Naive thymus-derived CD4-positive, alpha-beta T cell (primary cell): ENCODE measurements at regions not wholly inside any gene's neighbourhood (a gene's known extent, or its start where the extent isn't known, plus 50 kb on each side); places are given as distances from the start of the nearest gene placed in this dataset.
A peak's percentile ranks its signal among the peaks of the same experiment; 100 is the strongest.
"Not testable (repeated sequence)": the region's sequence is repeated elsewhere in the genome, so short reads cannot be mapped to it uniquely, and the experiment has no call there.

Experiments used
- ATAC-seq: fragments of 150-1000 bp; cut with Tn5 transposase; 2 replicates; pipeline ENCODE4 v1.10.0; 2021; ENCODE audit warnings: mild to moderate bottlenecking, moderate library complexity
- CTCF ChIA-PET: fragments of 350-600 bp; sonication (Branson Sonifier 250); formaldehyde crosslinking; loops from one replicate; lab custom pipeline; 2021; ENCODE audit warnings: antibody characterized with exemption; lab: Charles Lee
- POLR2A ChIA-PET: fragments of 350-600 bp; sonication (Branson Sonifier 250); formaldehyde crosslinking; loops from one replicate; lab custom pipeline; 2021; ENCODE audit warnings: antibody characterized with exemption, inconsistent platforms; lab: Charles Lee
- DNase-seq, 9 donors: peaks; one replicate each; pipeline versions ENCODE4 v3.0.0 to v3.0.0-alpha.2; 2020 to 2022; ENCODE audit warnings: mixed read lengths in 1 of 9
- H3K27ac ChIP-seq: one replicate; pipeline ENCODE4 v1.7.0; 2013; ENCODE audit warnings: mild to moderate bottlenecking, low read depth, low read length, moderate library complexity
- H3K27me3 ChIP-seq, 2 donors: one replicate each; pipeline ENCODE4 v1.7.0; 2013; ENCODE audit warnings: low read length in 2 of 2, mild to moderate bottlenecking in 2 of 2, moderate library complexity in 2 of 2; ENCODE audit not compliant: control insufficient read depth in 2 of 2, insufficient read depth in 2 of 2
- H3K36me3 ChIP-seq, 3 experiments: 1 replicate in 2 of 3; 2 replicates in 1 of 3; pipeline ENCODE4 v1.7.0; 2013; ENCODE audit warnings: low read length in 3 of 3, mild to moderate bottlenecking in 3 of 3, moderate library complexity in 1 of 3; ENCODE audit not compliant: insufficient read depth in 3 of 3, control insufficient read depth in 2 of 3
- H3K4me1 ChIP-seq, 2 donors: one replicate each; pipeline ENCODE4 v1.7.0; 2013; ENCODE audit warnings: low read length in 2 of 2, mild to moderate bottlenecking in 2 of 2, moderate library complexity in 1 of 2; ENCODE audit not compliant: control insufficient read depth in 2 of 2, insufficient read depth in 2 of 2
- H3K4me3 ChIP-seq: 2 replicates; pipeline ENCODE4 v1.7.0; 2013; ENCODE audit warnings: mild to moderate bottlenecking, low read length
- H3K9me3 ChIP-seq, 3 experiments: 1 replicate in 2 of 3; 2 replicates in 1 of 3; pipeline ENCODE4 v1.7.0; 2013; ENCODE audit warnings: low read length in 3 of 3; ENCODE audit not compliant: control insufficient read depth in 2 of 3
- H3K27ac Mint-ChIP-seq, 9 donors: one replicate each; pipeline ENCODE4 v1.8.0; 2020 to 2022; ENCODE audit warnings: mixed read lengths in 9 of 9, mild to moderate bottlenecking in 8 of 9, moderate library complexity in 5 of 9, inconsistent platforms in 2 of 9
- H3K27me3 Mint-ChIP-seq, 5 donors: one replicate each; pipeline ENCODE4 v1.8.0; 2021 to 2022; ENCODE audit warnings: mixed read lengths in 5 of 5, mild to moderate bottlenecking in 1 of 5
- H3K36me3 Mint-ChIP-seq, 5 donors: one replicate each; pipeline ENCODE4 v1.8.0; 2020 to 2022; ENCODE audit warnings: mixed read lengths in 5 of 5, mild to moderate bottlenecking in 3 of 5, inconsistent platforms in 1 of 5
- H3K4me1 Mint-ChIP-seq, 7 donors: one replicate each; pipeline ENCODE4 v1.8.0; 2020 to 2022; ENCODE audit warnings: mixed read lengths in 7 of 7, mild to moderate bottlenecking in 3 of 7, inconsistent platforms in 1 of 7
- H3K4me3 Mint-ChIP-seq, 10 donors: one replicate each; pipeline ENCODE4 v1.8.0; 2020 to 2022; ENCODE audit warnings: mild to moderate bottlenecking in 10 of 10, mixed read lengths in 10 of 10, moderate library complexity in 6 of 10, inconsistent platforms in 2 of 10
- H3K9me3 Mint-ChIP-seq, 11 donors: one replicate each; pipeline ENCODE4 v1.8.0; 2020 to 2022; ENCODE audit warnings: mixed read lengths in 11 of 11, mild to moderate bottlenecking in 4 of 11, inconsistent platforms in 1 of 11, moderate library complexity in 1 of 11
- intact Hi-C, 2 donors: fragments of 100-400 bp; cut with micrococcal nuclease; formaldehyde crosslinking; loops; one replicate each; pipeline ENCODE4 v1.15.1; 2023

- intact Hi-C loops, H3K27ac ChIP-seq, H3K4me1 ChIP-seq, H3K9me3 ChIP-seq, CTCF ChIA-PET, H3K36me3 Mint-ChIP-seq, H3K9me3 Mint-ChIP-seq, ATAC-seq, H3K36me3 ChIP-seq, DNase-seq, H3K27ac Mint-ChIP-seq, H3K27me3 ChIP-seq, H3K4me3 ChIP-seq, H3K27me3 Mint-ChIP-seq, POLR2A ChIA-PET, H3K4me1 Mint-ChIP-seq, H3K4me3 Mint-ChIP-seq: not testable (repeated sequence)
Observed at GRCh38 chr21:6486821-6487220, 4034.6 kb upstream of the TPTE start.

GRCh38 chr21:6492691-6493090 lies 4028.7 kb upstream of the TPTE start:
- H3K4me1 Mint-ChIP-seq, CTCF ChIA-PET, DNase-seq, POLR2A ChIA-PET, H3K4me3 Mint-ChIP-seq, H3K27me3 Mint-ChIP-seq, H3K27ac Mint-ChIP-seq, H3K36me3 Mint-ChIP-seq, H3K9me3 ChIP-seq, H3K9me3 Mint-ChIP-seq, H3K4me1 ChIP-seq, H3K4me3 ChIP-seq, H3K27me3 ChIP-seq, intact Hi-C loops, H3K36me3 ChIP-seq, ATAC-seq, H3K27ac ChIP-seq: not testable (repeated sequence)

- H3K27ac Mint-ChIP-seq, H3K27me3 Mint-ChIP-seq, H3K9me3 ChIP-seq, H3K4me1 ChIP-seq, H3K4me3 Mint-ChIP-seq, ATAC-seq, H3K27ac ChIP-seq, intact Hi-C loops, H3K36me3 Mint-ChIP-seq, H3K36me3 ChIP-seq, POLR2A ChIA-PET, H3K27me3 ChIP-seq, H3K4me1 Mint-ChIP-seq, CTCF ChIA-PET, H3K9me3 Mint-ChIP-seq, DNase-seq, H3K4me3 ChIP-seq: not testable (repeated sequence)
Observed at GRCh38 chr21:6493957-6494356, 4027.4 kb upstream of the TPTE start.

- H3K4me1 ChIP-seq, H3K27ac Mint-ChIP-seq, H3K27me3 Mint-ChIP-seq, H3K4me3 ChIP-seq, ATAC-seq, H3K9me3 ChIP-seq, CTCF ChIA-PET, H3K4me3 Mint-ChIP-seq, H3K36me3 Mint-ChIP-seq, H3K9me3 Mint-ChIP-seq, intact Hi-C loops, H3K4me1 Mint-ChIP-seq, DNase-seq, H3K36me3 ChIP-seq, POLR2A ChIA-PET, H3K27ac ChIP-seq, H3K27me3 ChIP-seq: not testable (repeated sequence)
Observed at GRCh38 chr21:6496356-6496755, 4025.0 kb upstream of the TPTE start.

- H3K4me3 ChIP-seq, H3K27me3 ChIP-seq, POLR2A ChIA-PET, H3K4me1 Mint-ChIP-seq, intact Hi-C loops, H3K4me1 ChIP-seq, H3K27me3 Mint-ChIP-seq, H3K36me3 Mint-ChIP-seq, H3K36me3 ChIP-seq, H3K9me3 ChIP-seq, H3K9me3 Mint-ChIP-seq, CTCF ChIA-PET: not testable (repeated sequence)
- Mint-ChIP-seq H3K27ac (peak overlapping the region in 1 of 9 donors; percentile 49), H3K4me3 (peak overlapping the region in 3 of 10 donors; percentile 14 to 23 (median 20))
- peak overlapping the region; percentile 61 for H3K27ac ChIP-seq
- peak; percentile 33 for ATAC-seq
- peak in 7 of 9 donors; percentile 1 to 51 (median 12) for DNase-seq
Observed at GRCh38 chr21:6498716-6499115, 4022.7 kb upstream of the TPTE start.

GRCh38 chr21:6499128-6499826 lies 4022.1 kb upstream of the TPTE start:
- H3K4me3 Mint-ChIP-seq = peak overlapping the region in 1 of 10 donors; percentile 23
- H3K27ac Mint-ChIP-seq, H3K9me3 ChIP-seq, H3K27me3 ChIP-seq, H3K4me1 ChIP-seq, H3K27me3 Mint-ChIP-seq, H3K9me3 Mint-ChIP-seq, H3K27ac ChIP-seq, H3K36me3 Mint-ChIP-seq, POLR2A ChIA-PET, intact Hi-C loops, CTCF ChIA-PET, H3K4me1 Mint-ChIP-seq, H3K4me3 ChIP-seq, H3K36me3 ChIP-seq: not testable (repeated sequence)
- DNase-seq = peak in 7 of 9 donors; percentile 62 to 80 (median 69)
- ATAC-seq = peak; percentile 96

- H3K36me3 ChIP-seq, CTCF ChIA-PET, H3K4me1 ChIP-seq, H3K27ac Mint-ChIP-seq, H3K27me3 ChIP-seq, H3K4me3 ChIP-seq, H3K4me3 Mint-ChIP-seq, POLR2A ChIA-PET, H3K36me3 Mint-ChIP-seq, H3K4me1 Mint-ChIP-seq, intact Hi-C loops, H3K9me3 Mint-ChIP-seq, H3K27ac ChIP-seq, ATAC-seq, H3K9me3 ChIP-seq, H3K27me3 Mint-ChIP-seq, DNase-seq: not testable (repeated sequence)
Observed at GRCh38 chr21:6499866-6500265, 4021.5 kb upstream of the TPTE start.
